ENCODE measurements at regions not wholly inside any gene's neighbourhood (a gene's known extent, or its start where the extent isn't known, plus 50 kb on each side); places are given as distances from the start of the nearest gene placed in this dataset.

DNA sequence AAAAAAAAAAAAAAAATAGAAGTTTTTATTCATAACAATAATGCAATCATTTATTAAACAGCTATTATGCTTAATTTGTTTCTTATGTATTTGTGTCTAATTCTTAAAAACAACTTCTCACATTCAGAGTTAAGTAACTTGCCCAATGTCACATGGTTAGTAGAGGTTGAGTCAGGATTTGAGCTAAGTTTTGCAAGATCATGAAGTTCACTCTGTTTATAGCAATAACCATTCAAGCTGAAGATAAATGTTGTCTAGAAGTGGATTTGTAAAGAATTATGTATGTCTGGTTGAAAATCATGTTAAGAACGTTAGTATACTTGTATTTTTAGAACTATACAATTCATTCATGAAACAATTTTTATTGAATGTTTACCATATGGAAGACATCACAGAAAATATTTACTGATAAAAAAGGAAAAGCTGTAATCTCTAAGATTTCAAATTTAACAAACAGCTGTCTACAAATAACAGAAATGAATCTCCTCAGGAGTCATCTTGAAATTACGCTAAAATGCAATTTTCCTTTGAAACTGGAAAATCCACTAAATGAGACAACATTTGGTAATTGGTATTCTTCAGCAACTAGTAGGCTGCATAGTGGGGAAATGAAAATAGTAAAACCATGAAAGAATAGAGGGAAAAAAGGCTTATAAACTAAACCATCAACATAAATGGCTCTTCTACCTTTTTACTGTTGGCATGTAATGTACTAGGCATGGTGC, 70.5 kb upstream of the AHR start:
- no peak for TF ChIP-seq TCF12 (IDR thresholded peaks at IDR 0.05; ENCODE audit: low read depth, low read length)
- TF ChIP-seq CTCF (IDR thresholded peaks at IDR 0.05 in 2 of 3, conservative IDR thresholded peaks at IDR 0.05 in 1 of 3; ENCODE audit: control insufficient read depth in 2 of 3, extremely low read depth in 1 of 3, insufficient read depth in 1 of 3, low read depth in 3 of 3, low read length in 3 of 3): no peak
- no peak for TF ChIP-seq EZH2 (IDR thresholded peaks at IDR 0.05; ENCODE audit: borderline replicate concordance, control insufficient read depth, low read depth, low read length)
- TF ChIP-seq REST (IDR thresholded peaks at IDR 0.05; ENCODE audit: low read depth, low read length): no peak
- no peak for TF ChIP-seq FOXM1 (IDR thresholded peaks at IDR 0.05; ENCODE audit: low read depth, low read length)
- TF ChIP-seq SMARCA5 (IDR thresholded peaks at IDR 0.05): no peak
- no peak for TF ChIP-seq MYC (IDR thresholded peaks at IDR 0.05; ENCODE audit: insufficient read depth, insufficient read length, insufficient replicate concordance, low read length, severe bottlenecking)
- TF ChIP-seq NFYA (IDR thresholded peaks at IDR 0.05; ENCODE audit: borderline replicate concordance, low read depth, low read length): no peak
- no peak for TF ChIP-seq USF2 (IDR thresholded peaks at IDR 0.05; ENCODE audit: borderline replicate concordance, low read depth, low read length)
- no peak for TF ChIP-seq POLR2AphosphoS5 (IDR thresholded peaks at IDR 0.05; ENCODE audit: low read length)
- TF ChIP-seq GATAD2B (conservative IDR thresholded peaks at IDR 0.05; ENCODE audit: low read depth): no peak
